ENCODE measurements at regions not wholly inside any gene's neighbourhood (a gene's known extent, or its start where the extent isn't known, plus 50 kb on each side); places are given as distances from the start of the nearest gene placed in this dataset.

DNA sequence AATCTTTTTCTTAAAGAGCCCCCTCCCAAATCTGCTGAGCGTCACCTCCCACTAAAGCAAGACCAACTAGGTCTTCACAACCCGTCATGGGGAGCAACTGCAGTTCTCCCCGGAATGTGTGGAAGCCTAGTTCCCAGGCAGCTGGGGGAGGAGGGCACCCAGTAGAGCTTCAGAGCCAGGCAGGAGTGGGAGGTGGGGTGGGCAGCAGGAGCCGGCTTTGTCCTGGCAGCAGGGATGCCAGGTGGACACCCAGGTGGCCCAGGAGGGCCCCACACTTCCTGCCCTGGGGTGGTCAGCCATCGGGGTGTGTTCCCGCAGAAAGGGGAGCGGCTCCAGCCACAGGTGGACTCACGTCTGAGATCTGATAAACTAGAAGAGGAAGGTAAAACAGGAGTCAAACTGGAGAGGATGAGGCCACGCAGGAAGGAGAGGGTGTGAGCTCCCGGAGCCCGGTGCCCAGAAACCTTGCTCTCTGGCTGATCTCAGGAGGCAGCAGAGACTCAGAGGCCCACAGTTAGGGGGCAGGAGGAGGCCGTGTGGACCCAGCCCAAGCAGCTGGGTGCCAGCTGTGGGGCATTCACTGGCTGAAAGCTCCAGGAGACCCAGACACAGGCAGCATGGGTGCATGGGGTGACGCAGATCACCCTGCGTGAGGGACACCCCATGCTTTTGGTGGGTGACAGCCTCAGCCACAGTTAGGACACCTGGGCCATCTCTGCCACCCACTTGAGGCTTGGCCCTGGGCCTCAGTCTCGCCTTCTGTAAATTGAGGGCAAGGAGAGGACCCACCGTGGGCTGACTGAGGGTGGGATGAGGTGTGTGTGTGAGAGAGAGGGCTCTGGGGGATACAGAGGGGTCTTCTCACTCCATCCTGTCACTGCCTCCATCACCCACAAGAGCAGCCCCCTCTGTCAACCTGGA, 260.8 kb upstream of the TNRC6C start:
- in situ Hi-C loops (cut with MboI; ENCODE audit: low sequenced_read_pairs, unreplicated experiment) = no loop called here

DNA sequence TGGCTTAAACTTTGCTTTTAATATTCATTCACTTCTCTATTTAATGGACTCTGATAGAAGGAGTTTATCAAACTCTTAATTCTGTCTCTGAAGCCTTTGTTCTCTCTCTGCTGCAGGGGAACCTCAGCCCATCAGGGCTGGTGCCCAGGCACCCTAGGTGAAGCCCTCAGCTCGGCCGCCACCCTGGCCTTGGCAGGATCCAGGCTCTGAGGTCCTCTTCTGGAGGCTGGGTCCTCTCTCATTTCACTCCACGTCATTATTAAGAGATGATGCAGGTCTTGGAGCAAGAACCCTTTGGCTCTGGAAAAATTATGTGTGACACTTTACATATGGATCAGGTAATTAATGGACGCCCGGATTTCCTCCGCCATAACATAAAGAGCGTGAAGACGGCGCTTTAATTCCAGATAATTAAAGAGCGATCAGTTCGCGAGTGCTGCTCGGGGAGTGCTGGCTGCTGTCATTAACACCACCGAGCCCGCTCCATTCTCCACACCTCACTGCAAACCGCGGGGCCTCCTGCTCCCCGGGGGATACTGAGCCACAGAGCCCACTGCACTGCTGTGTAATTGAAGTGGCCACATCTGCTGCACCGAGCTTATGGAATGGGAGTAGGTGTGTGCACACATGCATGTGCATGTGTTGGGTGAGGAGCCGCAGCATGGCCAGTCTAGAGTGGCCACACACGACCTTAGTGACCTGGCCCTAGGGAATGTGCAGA, 259.4 kb upstream of the TNRC6C start:
- TF ChIP-seq, protein P1, sequence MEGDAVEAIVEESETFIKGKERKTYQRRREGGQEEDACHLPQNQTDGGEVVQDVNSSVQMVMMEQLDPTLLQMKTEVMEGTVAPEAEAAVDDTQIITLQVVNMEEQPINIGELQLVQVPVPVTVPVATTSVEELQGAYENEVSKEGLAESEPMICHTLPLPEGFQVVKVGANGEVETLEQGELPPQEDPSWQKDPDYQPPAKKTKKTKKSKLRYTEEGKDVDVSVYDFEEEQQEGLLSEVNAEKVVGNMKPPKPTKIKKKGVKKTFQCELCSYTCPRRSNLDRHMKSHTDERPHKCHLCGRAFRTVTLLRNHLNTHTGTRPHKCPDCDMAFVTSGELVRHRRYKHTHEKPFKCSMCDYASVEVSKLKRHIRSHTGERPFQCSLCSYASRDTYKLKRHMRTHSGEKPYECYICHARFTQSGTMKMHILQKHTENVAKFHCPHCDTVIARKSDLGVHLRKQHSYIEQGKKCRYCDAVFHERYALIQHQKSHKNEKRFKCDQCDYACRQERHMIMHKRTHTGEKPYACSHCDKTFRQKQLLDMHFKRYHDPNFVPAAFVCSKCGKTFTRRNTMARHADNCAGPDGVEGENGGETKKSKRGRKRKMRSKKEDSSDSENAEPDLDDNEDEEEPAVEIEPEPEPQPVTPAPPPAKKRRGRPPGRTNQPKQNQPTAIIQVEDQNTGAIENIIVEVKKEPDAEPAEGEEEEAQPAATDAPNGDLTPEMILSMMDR (IDR thresholded peaks at IDR 0.05; ENCODE audit: borderline replicate concordance, control extremely low read depth, extremely low read depth, insufficient read depth, missing control alignments) = no peak
- no peak for DNase-seq (ENCODE audit: low spot score)
- in situ Hi-C loops (cut with MboI; ENCODE audit: low sequenced_read_pairs, unreplicated experiment) = no loop called here

More for the DNA sequence above, 260.8 kb upstream of the TNRC6C start:
- DNase-seq (ENCODE audit: low spot score) = no peak
- TF ChIP-seq, protein P1 (IDR thresholded peaks at IDR 0.05; ENCODE audit: borderline replicate concordance, control extremely low read depth, extremely low read depth, insufficient read depth, missing control alignments) = no peak

DNA sequence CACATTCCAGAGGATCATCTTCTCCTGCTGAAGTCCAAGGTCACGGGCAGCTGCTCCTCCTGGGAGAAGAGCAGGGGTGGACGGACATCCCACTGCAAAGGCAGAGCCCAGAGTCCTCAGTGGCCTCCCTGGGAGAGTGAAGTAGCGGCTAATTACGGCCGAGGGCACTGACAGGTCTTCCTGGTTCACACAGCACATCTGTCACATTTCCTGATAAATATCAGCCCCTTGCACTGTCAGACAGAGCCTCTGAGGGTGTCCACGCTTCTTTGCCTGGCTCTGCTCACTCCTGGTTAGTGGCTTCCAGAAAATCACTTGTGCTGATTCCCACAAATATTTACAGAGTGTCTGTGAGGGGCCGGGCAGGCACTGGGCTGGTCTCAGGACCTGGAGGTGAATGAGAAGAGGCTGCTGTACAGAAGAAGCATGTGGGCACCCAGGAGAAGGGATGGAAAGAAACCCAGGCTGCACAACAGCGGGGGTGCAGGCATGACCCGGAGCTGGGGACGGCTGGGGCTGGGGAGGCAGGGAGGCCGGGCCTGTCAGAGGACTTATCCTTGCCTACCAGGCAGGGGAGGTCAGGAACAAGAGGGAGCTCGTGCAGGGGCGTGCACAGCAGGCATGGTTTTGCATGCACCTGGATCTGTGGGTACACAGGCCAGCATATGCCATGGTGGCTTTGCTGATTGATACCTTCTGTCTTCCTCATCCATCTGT, 258.2 kb upstream of the TNRC6C start:
- no peak for DNase-seq (ENCODE audit: low spot score)
- TF ChIP-seq, protein P1 (IDR thresholded peaks at IDR 0.05; ENCODE audit: borderline replicate concordance, control extremely low read depth, extremely low read depth, insufficient read depth, missing control alignments) = no peak
- in situ Hi-C loops (cut with MboI; ENCODE audit: low sequenced_read_pairs, unreplicated experiment) = no loop called here

DNA sequence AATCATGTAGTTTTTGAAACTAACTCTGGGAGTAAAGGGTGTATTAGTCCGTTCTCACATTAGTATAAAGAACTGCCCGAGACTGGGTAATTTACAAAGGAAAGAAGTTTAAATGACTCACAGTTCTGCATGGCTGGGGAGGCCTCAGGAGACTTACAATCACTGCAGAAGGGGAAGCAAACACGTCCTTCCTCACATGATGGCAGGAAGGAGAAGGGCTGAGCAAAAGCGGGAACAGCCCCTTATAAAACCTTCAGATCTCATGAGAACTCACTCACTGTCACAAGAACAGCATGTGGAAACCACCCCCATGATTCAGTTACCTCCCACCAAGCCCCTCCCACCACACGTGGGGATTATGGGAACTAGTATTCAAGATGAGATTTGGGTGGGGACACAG, 256.5 kb upstream of the TNRC6C start:
- TF ChIP-seq, protein P1 (IDR thresholded peaks at IDR 0.05; ENCODE audit: borderline replicate concordance, control extremely low read depth, extremely low read depth, insufficient read depth, missing control alignments) = no peak
- in situ Hi-C loops (cut with MboI; ENCODE audit: low sequenced_read_pairs, unreplicated experiment) = no loop called here
- no peak for DNase-seq (ENCODE audit: low spot score)

DNA sequence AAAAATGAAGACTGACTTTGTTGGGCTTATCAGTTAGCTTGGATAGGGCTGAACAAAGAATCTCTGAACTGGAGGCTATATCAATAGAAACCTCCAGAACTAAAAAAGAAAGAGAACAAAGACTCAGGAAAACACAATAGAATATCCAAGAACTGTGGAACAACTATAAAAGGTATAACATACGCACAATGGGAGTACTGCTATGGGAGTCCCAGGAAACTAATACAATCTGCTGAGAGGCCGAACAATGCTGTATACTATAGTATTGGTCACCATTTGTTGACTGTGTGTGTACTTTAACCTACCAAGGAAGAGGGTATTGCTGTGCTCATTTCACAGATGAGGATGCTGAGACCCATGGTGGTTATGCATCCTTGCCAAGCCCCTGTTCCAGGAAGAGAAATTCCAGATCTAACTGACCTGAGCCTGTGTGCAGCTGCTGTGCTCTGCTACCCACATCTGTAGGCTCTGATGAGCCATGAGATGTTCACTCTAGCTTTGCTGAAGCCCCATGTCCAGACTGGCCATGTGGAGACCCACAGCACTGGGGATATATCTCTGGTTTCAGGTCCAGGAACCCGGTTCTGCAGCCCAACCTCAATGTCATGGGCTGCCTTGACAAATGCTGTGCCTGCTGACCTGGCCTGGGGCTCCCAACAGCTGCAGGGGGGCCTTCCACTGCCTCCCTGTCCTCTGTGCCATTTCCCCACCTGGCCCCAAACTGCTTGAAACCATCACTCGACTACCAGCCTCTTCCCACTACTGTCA, 254.3 kb upstream of the TNRC6C start:
- in situ Hi-C loops (cut with MboI; ENCODE audit: low sequenced_read_pairs, unreplicated experiment) = no loop called here
- TF ChIP-seq, protein P1 (IDR thresholded peaks at IDR 0.05; ENCODE audit: borderline replicate concordance, control extremely low read depth, extremely low read depth, insufficient read depth, missing control alignments) = no peak
- DNase-seq (ENCODE audit: low spot score) = no peak
